HG03342 (cell line): ENCODE measurements at regions not wholly inside any gene's neighbourhood (a gene's known extent, or its start where the extent isn't known, plus 50 kb on each side); places are given as distances from the start of the nearest gene placed in this dataset.
"Not testable (repeated sequence)": the region's sequence is repeated elsewhere in the genome, so short reads cannot be mapped to it uniquely, and the experiment has no call there.

Experiments used
- ATAC-seq: cut with Tn5 transposase; IDR thresholded peaks from one replicate; pipeline ENCODE4 v1.9.1; 2021; ENCODE audit warnings: mild to moderate bottlenecking, moderate library complexity; ENCODE audit not compliant: unreplicated experiment

- no peak for ATAC-seq
Observed at GRCh38 chr9:104980039-104980654, 52.2 kb upstream of the ABCA1 start.

GRCh38 chr9:104981543-104982129 is 53.7 kb upstream of the ABCA1 start:
- no peak for ATAC-seq

GRCh38 chr9:104982543-104982942 is 54.6 kb upstream of the ABCA1 start:
- no peak for ATAC-seq

- ATAC-seq = no peak
Observed at GRCh38 chr9:104983491-104983890, 55.5 kb upstream of the ABCA1 start.

GRCh38 chr9:104984121-104984520 is 56.2 kb upstream of the ABCA1 start:
- ATAC-seq = no peak

- ATAC-seq = no peak
Observed at GRCh38 chr9:104984542-104984941, 56.6 kb upstream of the ABCA1 start.

- no peak for ATAC-seq
Observed at GRCh38 chr9:104984948-104985347, 57.0 kb upstream of the ABCA1 start.

GRCh38 chr9:104986096-104986495 is 58.1 kb upstream of the ABCA1 start:
- no peak for ATAC-seq

- ATAC-seq = no peak
Observed at GRCh38 chr9:104987743-104988142, 59.8 kb upstream of the ABCA1 start.

- no peak for ATAC-seq
Observed at GRCh38 chr9:104988539-104988938, 60.6 kb upstream of the ABCA1 start.

GRCh38 chr9:104991144-104991953 is 63.4 kb upstream of the ABCA1 start:
- peak; percentile 90 for ATAC-seq

- no peak for ATAC-seq
Observed at GRCh38 chr9:104992659-104993058, 64.7 kb upstream of the ABCA1 start.

GRCh38 chr9:104993291-104993963 is 65.5 kb upstream of the ABCA1 start:
- ATAC-seq = no peak

- ATAC-seq = no peak
Observed at GRCh38 chr9:104997536-104997935, 69.6 kb upstream of the ABCA1 start.

GRCh38 chr9:104999136-104999535 is 71.2 kb upstream of the ABCA1 start:
- ATAC-seq = no peak

GRCh38 chr9:105000529-105000928 is 72.6 kb upstream of the ABCA1 start:
- ATAC-seq = not testable (repeated sequence)

GRCh38 chr9:105004466-105005090 is 76.6 kb upstream of the ABCA1 start:
- no peak for ATAC-seq

GRCh38 chr9:105005186-105005585 is 77.2 kb upstream of the ABCA1 start:
- no peak for ATAC-seq

- no peak for ATAC-seq
Observed at GRCh38 chr9:105006514-105006913, 78.6 kb upstream of the ABCA1 start.

- no peak for ATAC-seq
Observed at GRCh38 chr9:105007143-105007542, 79.2 kb upstream of the ABCA1 start.

GRCh38 chr9:105010089-105010488 is 82.1 kb upstream of the ABCA1 start:
- ATAC-seq = not testable (repeated sequence)
